HG02642 (cell line): ENCODE measurements at regions not wholly inside any gene's neighbourhood (a gene's known extent, or its start where the extent isn't known, plus 50 kb on each side); places are given as distances from the start of the nearest gene placed in this dataset.
"Not testable (repeated sequence)": the region's sequence is repeated elsewhere in the genome, so short reads cannot be mapped to it uniquely, and the experiment has no call there.

ENCODE experiments used
- ATAC-seq: cut with Tn5 transposase; IDR thresholded peaks from one replicate; pipeline ENCODE4 v1.9.1; 2021; ENCODE audit warnings: mild to moderate bottlenecking; ENCODE audit not compliant: unreplicated experiment, poor library complexity

- no peak for ATAC-seq
Measured at GRCh38 chr13:50129081-50129705, 113.9 kb downstream of the KCNRG start.

- no peak for ATAC-seq
Measured at GRCh38 chr13:50129706-50130122, 114.5 kb downstream of the KCNRG start.

- ATAC-seq: no peak
Measured at GRCh38 chr13:50130123-50130946, 115.1 kb downstream of the KCNRG start.

GRCh38 chr13:50131920-50132903 is 117.0 kb downstream of the KCNRG start:
- ATAC-seq: no peak

- no peak for ATAC-seq
Measured at GRCh38 chr13:50132904-50133357, 117.7 kb downstream of the KCNRG start.

- ATAC-seq: no peak
Measured at GRCh38 chr13:50133358-50133953, 118.2 kb downstream of the KCNRG start.

GRCh38 chr13:50136226-50136625 is 121.0 kb downstream of the KCNRG start:
- no peak for ATAC-seq

GRCh38 chr13:50136678-50137077 is 121.4 kb downstream of the KCNRG start:
- ATAC-seq: no peak

- not testable (repeated sequence) for ATAC-seq
Measured at GRCh38 chr13:50139435-50139934, 124.2 kb downstream of the KCNRG start.

- ATAC-seq: no peak
Measured at GRCh38 chr13:50140153-50140552, 124.9 kb downstream of the KCNRG start.

- no peak for ATAC-seq
Measured at GRCh38 chr13:50140581-50141374, 125.5 kb downstream of the KCNRG start.

- ATAC-seq: no peak
Measured at GRCh38 chr13:50141375-50141975, 126.2 kb downstream of the KCNRG start.

GRCh38 chr13:50144246-50145160 is 129.3 kb downstream of the KCNRG start:
- ATAC-seq: no peak

GRCh38 chr13:50149214-50149613 is 134.0 kb downstream of the KCNRG start:
- no peak for ATAC-seq

GRCh38 chr13:50149932-50150331 is 134.7 kb downstream of the KCNRG start:
- no peak for ATAC-seq

GRCh38 chr13:50152224-50152623 is 137.0 kb downstream of the KCNRG start:
- ATAC-seq: no peak

- ATAC-seq: peak; percentile 53
Measured at GRCh38 chr13:50152655-50153309, 137.5 kb downstream of the KCNRG start.
